NCI-H82 treated with DMSO at 0.1 percent for 48 hours (cell line): ENCODE measurements at regions not wholly inside any gene's neighbourhood (a gene's known extent, or its start where the extent isn't known, plus 50 kb on each side); places are given as distances from the start of the nearest gene placed in this dataset.
"Not testable (repeated sequence)": the region's sequence is repeated elsewhere in the genome, so short reads cannot be mapped to it uniquely, and the experiment has no call there.

ENCODE experiments used
- DNase-seq: peaks from one replicate; lab custom pipeline; 2025; ENCODE audit not compliant: unreplicated experiment; lab: John Stamatoyannopoulos, UW

DNA sequence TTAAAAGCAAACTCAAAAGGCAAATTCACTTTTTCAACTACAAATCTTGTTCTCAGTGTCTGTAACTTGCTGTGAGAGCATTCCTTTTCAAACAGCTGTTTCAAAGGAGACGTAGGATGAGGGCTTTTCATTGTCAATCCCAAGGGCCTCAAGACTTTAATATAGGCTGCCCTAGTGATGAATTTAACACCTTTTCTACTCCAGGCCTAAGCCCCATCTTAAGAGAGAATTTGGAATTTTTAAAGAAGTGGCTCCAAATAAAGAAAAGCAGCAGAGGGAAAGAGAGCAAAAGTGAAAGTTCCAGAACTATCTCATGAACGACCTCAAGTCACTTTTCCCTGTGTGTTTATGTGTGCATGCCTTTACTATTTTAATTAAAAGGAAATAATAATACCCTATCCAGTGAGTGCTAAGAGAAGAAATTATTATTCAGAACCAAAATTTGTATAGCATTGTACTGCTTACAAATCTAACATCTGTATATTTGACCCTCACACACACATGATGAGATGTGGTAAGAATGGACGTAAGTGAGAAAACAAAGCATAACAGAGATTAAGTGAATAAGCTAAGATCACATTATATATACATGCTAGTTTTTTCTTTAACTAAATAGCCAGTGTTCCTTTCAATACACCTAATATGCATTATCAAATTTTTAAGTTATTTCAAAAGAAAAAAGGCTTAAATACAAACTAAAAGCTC is 196.4 kb downstream of the VGLL3 start:
- DNase-seq, result no peak

DNA sequence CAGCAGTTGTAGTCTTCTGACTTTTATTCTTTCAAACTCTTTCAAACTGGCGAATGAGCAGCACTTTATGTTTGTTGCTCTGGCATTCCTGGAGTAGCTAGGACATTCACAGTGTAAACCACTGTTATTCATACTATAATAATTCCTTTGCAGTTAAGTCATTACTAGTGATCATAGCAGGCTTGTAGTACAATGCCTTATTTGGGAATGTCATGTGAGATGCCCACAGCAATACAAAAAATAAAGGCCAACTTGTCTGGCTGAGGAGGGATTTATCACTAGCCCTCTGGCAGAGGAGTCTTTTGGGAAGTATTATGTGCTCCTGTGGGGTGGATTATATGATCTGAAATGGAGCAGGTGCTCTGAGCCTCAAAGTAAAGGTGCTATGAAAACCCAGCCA is 197.2 kb downstream of the VGLL3 start:
- no peak for DNase-seq

DNA sequence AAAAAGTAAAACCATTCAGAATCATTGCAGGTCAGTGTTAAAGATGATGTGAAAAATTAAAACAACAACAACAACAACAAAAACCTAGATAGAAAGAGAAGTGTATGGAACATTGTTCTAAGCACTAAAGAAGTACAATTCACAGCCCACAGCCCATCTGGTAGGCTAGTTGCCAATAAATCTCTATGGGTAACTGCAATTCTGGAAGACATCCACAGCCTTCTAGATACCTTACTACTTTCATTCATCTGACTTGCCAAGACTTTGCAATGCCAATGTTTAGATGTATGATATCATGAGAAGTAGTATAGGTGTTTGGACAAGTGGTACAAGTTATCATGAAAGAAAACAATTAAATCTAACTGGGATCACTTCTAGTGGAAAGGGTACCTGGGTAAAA is 198.6 kb downstream of the VGLL3 start:
- DNase-seq, result no peak

DNA sequence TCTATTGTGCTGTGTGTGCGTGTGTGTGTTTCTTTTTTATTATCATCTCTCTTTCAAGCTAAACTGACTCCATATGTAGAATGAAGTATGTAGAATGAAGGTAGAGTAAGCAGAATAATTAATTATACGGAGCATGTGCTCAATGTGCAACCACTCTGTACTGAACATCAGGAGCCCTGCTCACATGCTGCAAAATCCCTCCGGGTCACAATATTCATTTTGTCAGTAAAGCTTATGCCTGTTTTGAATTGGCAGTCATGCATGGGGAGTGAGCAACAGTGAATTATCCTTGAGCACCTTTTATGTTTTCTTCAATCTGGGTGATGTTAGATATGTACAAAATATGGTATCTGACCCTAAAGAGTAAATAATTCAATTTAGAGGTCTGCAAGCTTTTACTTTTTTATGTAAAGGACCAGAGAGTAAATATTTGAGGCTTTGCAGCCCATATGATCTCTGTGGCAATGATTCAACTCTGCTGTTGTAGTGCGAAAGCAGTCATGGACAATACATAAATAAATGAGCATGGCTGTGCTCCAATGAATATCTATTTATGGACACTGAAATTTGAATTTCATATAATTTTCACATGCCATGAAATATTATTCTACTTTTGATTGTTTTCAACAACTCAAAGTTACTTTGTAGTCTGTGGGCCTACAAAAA is 199.9 kb downstream of the VGLL3 start:
- DNase-seq, result no peak

DNA sequence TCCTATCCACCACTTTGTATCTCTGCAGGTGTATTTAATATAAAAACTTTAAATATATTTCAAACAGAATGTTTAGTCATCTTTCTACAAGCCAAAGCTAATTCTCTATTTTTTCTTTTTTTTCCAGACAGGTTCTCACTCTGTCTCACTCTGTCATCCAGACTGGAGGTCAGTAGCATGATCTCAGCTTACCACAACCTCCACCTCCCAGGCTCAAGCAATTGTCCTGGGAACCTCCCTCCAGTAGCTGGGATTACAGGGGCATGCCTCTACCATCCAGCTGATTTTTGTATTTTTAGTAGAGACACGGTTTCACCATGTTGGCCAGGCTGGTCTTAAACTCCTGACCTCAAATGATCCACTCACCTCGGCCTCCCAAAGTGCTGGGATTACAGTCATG is 202.6 kb downstream of the VGLL3 start:
- DNase-seq, result no peak

DNA sequence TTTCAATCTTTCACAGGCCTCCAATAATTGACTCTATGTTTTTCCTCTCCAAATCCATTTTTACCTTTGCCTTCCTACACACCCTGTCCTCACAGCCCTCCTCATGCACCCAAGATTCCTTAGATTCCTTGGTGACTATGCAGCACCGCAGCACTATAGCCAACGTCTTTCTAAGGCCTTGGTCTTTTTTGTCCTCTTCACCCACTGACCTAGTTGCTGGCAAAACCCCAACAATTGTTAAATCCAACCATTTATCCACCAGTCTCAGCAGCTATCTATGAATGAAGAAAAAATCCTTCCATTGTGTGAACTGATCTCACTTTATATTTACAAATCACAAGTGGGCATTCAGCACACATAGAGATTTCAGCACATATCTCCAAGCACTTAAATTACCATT is 203.9 kb downstream of the VGLL3 start:
- DNase-seq, result no peak

DNA sequence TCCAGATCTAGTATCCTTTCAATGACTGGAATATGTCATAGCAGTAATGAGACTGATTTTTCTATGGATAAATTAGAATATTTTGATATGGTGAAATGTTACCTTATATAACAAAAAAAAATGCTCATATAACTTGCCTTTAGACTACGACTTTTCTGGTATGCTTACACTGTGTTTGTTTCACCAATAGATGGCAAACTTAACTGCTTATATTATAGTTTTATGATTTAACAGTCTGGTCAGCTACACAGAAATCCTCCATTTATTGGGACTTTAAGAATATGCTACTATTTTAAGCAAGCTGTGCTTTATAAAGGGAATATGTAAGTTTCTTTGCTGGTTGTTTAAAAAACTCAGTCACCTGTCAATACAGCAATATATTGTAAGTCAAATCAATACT is 205.6 kb downstream of the VGLL3 start:
- no peak for DNase-seq

DNA sequence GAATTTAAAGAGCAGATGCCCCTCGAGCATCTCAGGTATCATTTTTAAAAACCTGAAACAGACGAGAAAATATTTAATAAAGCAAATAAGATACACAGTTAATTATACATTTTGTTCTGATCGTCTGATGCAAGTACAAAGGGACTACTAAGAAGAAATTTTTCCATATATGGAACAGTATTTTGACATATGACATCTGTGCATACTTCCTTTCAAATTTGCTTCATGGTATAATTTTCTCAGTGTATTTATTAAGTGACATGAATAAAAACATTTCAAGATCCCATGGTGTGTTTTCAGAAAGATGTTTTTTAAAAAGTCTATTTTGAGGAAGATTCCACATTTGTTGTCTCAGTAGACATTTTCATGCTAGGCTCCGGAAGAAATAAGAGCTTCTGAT is 208.1 kb downstream of the VGLL3 start:
- DNase-seq, result no peak

DNA sequence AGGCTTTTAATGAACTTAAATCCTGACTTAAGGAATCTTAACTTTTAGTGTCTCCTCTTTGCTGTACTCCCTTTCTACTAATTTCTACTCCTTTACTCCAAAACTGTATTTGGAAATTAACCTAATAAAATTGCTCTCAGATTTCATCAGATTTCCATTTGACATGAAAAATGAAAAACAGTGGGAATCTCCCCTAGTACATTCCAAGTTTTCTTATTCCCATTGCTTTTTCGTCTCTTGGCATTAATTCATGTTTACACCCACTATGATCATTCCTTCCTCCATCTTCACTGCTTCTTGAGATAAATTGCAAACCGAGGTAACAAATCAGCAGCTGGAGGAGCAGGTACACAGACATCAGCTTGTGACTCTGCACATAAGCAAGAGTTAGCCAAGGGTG is 208.7 kb downstream of the VGLL3 start:
- no peak for DNase-seq

DNA sequence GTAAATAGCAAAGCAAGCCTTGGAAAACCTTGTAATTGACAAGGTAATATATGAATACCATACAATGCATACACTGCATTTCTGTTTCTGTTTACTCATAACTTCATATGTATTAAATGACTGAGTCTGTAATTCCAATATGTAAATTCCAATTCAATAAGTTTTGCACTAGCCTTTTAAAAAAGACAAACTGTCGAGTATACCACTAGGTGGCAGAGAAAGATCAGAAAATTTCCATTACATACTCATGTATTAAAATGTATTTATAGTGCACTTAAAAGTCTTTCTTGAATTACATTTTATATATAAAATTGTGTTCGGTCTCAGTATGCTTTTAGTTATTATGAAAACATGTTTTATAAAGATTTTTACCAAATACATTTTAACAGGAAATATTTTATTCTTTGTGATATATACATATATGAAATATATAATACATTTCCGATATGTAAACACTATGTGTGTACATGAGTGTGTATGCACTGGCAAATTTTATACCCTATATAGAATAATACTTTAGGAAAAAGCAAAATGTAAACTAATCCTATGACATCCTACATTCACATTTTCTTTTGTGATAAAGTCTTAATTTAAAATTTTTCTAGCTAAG is 216.8 kb downstream of the VGLL3 start:
- peak; percentile 4 for DNase-seq

DNA sequence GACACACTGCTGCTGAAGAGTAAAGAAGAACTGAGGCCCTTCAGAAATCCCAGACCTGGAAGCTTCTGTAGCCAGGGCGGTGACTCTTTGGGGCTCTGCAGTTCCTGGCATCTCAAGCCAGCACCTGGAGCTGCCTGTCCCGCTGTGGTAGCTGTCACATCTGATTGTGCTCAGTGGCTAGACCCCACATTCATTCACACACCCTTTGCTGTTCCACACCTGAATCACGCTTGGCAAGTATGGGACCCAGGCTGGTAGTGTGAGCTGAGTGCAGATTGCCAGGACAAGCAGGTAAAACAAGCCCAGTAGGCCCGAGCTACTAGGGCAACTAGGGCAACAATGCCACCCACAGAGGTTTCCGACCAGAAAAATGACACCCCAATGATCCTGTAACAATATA is 218.2 kb downstream of the VGLL3 start:
- no peak for DNase-seq

DNA sequence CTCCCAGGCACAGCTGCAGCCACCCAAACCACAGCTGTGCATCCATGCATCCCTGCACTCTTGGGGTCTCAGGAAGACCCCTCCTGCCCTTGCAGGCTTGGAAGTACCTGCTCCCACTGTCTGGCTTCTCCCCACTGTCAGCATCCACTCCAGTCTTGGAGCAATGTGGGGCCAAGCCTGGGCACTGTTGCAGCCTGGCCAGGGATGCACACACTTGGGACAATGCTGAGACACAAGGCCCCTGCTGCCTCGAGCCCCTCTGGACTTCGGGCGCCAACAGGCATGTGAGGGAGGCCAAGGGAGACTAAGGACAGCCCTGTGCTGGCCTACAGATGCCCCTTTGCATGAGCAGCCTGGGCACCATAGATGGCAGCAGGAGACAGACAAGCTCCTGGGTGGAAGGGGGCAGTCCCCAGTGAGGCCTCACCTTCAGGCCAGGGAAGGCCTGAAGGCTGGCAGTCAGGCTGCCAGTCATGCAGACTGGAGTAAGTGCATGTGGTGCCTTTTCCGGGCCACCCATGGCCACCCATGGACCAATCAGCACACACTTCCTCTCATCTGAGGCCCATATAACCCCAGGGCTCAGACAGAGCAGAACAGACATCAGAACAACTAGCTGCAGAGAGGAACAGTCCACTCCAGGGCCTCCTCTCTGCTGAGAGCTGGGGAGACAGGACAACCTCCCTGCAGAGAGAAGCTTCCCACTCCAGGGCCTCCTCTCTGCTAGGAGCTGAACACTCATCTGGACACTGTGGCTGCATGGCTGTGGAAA is 219.0 kb downstream of the VGLL3 start:
- no peak for DNase-seq

DNA sequence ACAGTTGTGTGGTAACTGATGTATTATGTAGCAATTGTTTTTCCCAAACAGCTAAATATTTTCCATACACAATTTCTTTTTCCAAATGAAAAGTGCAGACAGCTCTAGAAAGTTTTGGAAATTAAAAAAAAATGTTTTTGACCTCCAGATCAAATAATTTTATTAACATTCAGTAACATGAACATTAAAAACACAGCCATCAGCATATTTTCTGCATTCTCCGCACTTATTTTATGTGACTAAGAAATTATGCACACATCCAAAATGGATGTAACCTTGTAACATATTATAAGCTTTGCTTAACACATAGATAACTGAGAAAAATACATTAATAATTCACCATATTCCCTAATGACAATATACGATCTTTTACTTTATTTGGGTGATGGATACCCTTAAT is 224.6 kb downstream of the VGLL3 start:
- no peak for DNase-seq

DNA sequence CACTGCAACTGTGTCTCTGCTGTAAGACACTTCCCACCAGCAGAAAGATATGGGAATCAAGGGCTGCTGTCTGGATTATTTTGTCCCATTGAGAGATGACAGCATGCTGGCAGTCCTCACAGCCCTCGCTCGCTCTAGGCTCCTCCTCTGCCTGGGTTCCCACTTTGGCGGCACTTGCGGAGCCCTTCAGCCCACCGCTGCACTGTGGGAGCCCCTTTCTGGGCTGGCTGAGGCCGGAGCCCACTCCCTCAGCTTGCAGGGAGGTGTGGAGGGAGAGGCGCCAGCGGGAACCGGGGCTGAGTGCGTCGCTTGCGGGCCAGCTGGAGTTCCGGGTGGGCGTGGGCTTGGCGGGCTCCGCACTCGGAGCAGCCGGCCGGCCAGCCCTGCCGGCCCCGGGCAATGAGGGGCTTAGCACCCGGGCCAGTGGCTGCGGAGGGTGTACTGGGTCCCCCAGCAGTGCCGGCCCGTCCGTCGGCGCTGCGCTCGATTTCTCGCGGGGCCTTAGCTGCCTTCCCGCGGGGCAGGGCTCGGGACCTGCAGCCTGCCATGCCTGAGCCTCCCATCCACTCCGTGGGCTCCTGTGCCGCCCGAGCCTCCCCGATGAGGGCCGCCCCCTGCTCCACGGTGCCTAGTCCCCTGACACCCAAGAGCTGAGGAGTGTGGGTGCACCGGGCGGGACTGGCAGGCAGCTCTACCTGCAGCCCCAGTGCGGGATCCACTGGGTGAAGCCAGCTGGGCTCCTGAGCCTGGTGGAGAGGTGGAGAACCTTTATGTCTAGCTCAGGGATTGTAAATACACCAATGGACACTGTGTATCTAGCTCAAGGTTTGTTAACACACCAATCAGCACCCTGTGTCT is 233.4 kb downstream of the VGLL3 start:
- not testable (repeated sequence) for DNase-seq

DNA sequence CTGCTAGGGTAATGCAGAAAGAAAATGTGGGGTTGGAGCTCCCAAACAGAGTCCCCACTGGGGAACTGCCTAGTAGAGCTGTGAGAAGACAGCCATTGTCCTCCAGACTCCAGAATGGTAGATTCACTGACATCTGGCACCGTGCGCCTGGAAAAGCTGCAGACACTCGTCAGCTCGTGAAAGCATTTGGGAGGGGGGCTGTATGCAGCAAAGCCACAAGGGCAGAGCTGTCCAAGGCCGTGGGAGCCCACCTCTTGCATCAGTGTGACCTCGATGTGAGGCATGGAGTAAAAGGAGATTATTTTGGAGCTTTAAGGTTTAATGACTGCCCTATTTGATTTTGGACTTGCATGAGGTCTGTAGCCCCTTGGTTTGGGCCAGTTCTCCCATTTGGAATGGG is 242.9 kb downstream of the VGLL3 start:
- DNase-seq, result no peak

DNA sequence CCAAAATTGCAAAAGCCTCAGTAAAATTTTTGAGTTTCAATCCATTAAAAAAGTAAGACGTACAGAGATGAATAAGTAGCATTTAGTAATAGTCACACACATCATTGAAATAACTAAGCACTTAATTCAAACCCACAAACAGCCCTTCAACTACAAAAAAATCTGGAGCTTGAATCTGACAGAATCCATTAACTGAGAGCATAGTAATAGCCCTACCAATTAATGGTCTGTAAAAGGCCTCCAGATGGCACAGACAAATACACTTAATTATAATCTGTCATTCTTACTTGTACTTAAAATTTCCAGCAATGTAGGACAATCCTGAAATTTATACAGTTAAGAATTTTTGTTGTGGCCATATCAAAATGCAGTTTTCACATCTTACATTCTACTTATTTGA is 246.9 kb downstream of the VGLL3 start:
- no peak for DNase-seq

DNA sequence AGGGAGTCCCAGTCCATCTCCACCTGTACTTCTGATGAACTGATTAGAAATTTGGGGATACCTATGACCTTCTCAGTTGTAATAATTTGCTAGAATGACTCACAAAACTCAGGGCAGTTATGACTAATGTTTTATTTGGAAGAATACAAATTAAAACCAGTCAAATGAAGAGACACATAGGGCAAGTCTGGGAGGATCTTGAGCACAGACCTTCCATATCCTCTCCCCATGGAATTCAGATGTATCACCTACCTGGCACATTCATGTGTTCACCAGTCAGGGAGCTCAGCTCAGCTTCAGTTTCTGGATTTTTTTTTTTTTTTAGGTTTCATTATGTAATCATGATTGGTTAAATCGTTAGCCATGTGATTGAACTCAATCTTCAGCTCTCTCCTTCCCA is 247.7 kb downstream of the VGLL3 start:
- no peak for DNase-seq

DNA sequence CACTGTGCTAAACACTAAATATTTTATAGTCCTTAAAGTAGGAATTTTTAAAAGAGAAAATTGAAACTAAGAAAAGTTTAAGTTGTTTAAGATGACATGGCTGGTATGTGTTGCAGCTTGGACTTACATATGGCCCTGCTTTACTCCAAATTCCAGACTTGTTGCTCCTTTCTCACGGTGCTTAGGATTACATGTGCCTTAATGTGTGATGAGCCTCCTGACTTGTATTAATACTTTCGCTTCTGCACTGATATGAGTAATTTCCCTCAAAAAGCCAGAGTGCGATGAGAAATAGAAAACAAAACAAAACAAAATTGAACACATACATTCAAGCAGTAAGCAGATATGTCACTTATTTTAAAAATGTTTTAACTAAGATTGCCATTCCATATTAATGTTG is 250.2 kb downstream of the VGLL3 start:
- DNase-seq, result no peak

DNA sequence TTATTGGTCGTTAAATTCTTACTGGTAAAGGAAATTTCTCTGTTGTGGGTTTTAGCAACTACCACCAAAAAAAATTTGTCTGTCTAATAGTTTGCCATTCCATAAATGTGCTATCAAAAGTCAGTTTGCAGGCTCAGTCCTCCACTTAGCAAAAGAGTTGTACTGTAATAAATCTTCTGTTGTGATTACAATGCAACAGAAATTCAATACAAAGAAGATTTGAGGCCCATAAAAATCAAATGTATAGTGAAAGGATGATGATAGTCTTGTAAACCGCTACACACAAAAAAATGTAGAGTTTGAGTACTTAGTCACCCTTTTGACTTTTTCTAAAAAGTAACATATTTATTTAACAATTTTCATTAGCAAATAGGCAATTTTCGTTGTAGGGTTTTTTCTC is 251.7 kb downstream of the VGLL3 start:
- no peak for DNase-seq

DNA sequence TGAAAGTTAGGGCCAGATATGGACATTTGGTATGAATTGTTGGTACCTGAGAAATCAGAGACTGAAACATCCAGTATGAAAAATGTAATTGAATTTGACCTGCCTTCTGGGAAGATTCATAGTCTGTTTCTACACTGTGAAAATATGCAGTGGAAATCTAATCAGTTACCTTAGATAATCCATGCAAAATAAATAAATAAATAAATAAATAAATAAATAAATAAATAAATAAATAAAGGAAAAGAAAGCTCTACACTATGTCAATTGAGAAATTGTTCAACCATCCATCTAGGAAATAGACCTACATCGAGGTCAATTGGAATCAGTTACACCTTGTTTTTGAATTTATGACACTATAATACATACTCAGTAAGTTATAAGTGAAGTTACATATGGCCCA is 252.3 kb downstream of the VGLL3 start:
- DNase-seq, result no peak

DNA sequence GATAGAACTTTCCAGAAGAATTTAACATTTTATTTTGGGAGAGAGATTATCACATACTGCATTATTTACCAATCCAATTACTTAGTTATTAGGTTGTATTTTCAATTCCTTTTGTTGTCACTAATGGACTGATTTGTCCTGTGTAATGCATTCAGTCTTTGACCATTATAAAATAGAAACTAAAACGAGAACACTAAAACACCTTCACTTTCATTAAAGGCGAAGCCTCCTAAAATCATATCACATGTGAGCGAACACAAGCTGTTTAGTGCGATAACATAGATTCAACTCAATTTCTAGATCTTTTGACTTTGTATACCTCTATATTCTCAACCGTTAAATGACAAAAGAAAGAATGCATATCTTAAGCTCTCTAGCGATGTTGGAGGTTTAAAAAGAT is 253.4 kb downstream of the VGLL3 start:
- no peak for DNase-seq
